ENCODE measurements at regions not wholly inside any gene's neighbourhood (a gene's known extent, or its start where the extent isn't known, plus 50 kb on each side); places are given as distances from the start of the nearest gene placed in this dataset.
A peak's percentile ranks its signal among the peaks of the same experiment; 100 is the strongest.

GRCh38 chr12:58547217-58547616, 373.1 kb downstream of the LRIG3 start:
- intact Hi-C loops (cut with DNase I; ENCODE audit: low total_unique reads): no loop called here
- TF ChIP-seq, protein P1, sequence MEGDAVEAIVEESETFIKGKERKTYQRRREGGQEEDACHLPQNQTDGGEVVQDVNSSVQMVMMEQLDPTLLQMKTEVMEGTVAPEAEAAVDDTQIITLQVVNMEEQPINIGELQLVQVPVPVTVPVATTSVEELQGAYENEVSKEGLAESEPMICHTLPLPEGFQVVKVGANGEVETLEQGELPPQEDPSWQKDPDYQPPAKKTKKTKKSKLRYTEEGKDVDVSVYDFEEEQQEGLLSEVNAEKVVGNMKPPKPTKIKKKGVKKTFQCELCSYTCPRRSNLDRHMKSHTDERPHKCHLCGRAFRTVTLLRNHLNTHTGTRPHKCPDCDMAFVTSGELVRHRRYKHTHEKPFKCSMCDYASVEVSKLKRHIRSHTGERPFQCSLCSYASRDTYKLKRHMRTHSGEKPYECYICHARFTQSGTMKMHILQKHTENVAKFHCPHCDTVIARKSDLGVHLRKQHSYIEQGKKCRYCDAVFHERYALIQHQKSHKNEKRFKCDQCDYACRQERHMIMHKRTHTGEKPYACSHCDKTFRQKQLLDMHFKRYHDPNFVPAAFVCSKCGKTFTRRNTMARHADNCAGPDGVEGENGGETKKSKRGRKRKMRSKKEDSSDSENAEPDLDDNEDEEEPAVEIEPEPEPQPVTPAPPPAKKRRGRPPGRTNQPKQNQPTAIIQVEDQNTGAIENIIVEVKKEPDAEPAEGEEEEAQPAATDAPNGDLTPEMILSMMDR (IDR thresholded peaks at IDR 0.05): no peak
- DNase-seq: no peak
- H3K9me3 ChIP-seq: no peaks in the 10 kb centered on the region
- H3K4me1 ChIP-seq: no peaks in the 10 kb centered on the region
- no peak overlapping the region for H3K27ac ChIP-seq
- no peaks in the 10 kb centered on the region for H3K27me3 ChIP-seq
- no peak overlapping the region for H3K4me3 ChIP-seq
- no peaks in the 10 kb centered on the region for H3K36me3 ChIP-seq

GRCh38 chr12:58548801-58549200, 371.5 kb downstream of the LRIG3 start:
- H3K4me3 ChIP-seq: no peak overlapping the region
- no peak for DNase-seq
- TF ChIP-seq, protein P1 (IDR thresholded peaks at IDR 0.05): no peak
- no peaks in the 10 kb centered on the region for H3K36me3 ChIP-seq
- no peaks in the 10 kb centered on the region for H3K9me3 ChIP-seq
- no peak overlapping the region for H3K27ac ChIP-seq
- peaks cover 0 to under 1% (median 0%) of the 10 kb centered on the region in 4 donors for H3K4me1 ChIP-seq
- intact Hi-C loops (cut with DNase I; ENCODE audit: low total_unique reads): no loop called here
- no peaks in the 10 kb centered on the region for H3K27me3 ChIP-seq

- TF ChIP-seq, protein P1 (IDR thresholded peaks at IDR 0.05): no peak
- H3K27ac ChIP-seq: peak overlapping the region; percentile 43 to 49
Measured at GRCh38 chr12:58554522-58555157, 365.7 kb downstream of the LRIG3 start.

DNA sequence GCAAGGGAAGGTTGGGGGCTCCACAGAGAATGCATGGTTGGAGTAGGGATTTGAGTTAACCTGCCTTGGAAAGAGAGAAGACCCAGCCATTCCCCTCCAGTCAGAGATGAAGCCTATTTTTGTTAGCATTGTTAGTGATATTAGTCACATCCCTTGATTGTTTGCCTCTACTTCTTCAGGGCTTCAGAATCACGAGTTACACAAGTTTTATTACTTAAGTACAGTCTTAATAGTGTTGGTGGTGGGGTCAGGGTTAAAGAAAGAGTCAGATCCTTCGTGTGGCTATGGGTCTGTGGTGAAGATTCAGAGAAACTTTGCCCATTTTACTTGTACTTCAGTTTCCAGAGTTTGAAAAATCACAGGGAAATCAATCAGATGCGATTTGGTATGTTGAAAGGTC, 363.1 kb downstream of the LRIG3 start:
- no peaks in the 10 kb centered on the region for H3K27me3 ChIP-seq
- no peak overlapping the region for H3K4me3 ChIP-seq
- no peak for DNase-seq
- TF ChIP-seq, protein P1 (IDR thresholded peaks at IDR 0.05): no peak
- H3K36me3 ChIP-seq: no peaks in the 10 kb centered on the region
- H3K27ac ChIP-seq: peak overlapping the region; percentile 6 to 41
- no peaks in the 10 kb centered on the region for H3K9me3 ChIP-seq
- H3K4me1 ChIP-seq: peaks cover 0 to 35% (median 9%) of the 10 kb centered on the region in 4 donors
- intact Hi-C loops (cut with DNase I; ENCODE audit: low total_unique reads): no loop called here

More at GRCh38 chr12:58554522-58555157, 365.7 kb downstream of the LRIG3 start:
- Histone ChIP-seq H3K4me1 (peaks cover 0 to 35% (median 9%) of the 10 kb centered on the region in 4 donors), H3K27me3 (no peaks in the 10 kb centered on the region), H3K36me3 (no peaks in the 10 kb centered on the region), H3K4me3 (no peak overlapping the region), H3K9me3 (no peaks in the 10 kb centered on the region)
- intact Hi-C loops (cut with DNase I; ENCODE audit: low total_unique reads): no loop called here
- no peak for DNase-seq

- intact Hi-C loops (cut with DNase I; ENCODE audit: low total_unique reads): no loop called here
- H3K27me3 ChIP-seq: no peaks in the 10 kb centered on the region
- TF ChIP-seq, protein P1 (IDR thresholded peaks at IDR 0.05): no peak
- H3K4me3 ChIP-seq: no peak overlapping the region
- H3K9me3 ChIP-seq: no peaks in the 10 kb centered on the region
- H3K4me1 ChIP-seq: peaks cover 0 to 35% (median 9%) of the 10 kb centered on the region in 4 donors
- peak overlapping the region; percentile 6 to 41 for H3K27ac ChIP-seq
- no peaks in the 10 kb centered on the region for H3K36me3 ChIP-seq
- DNase-seq: no peak
Measured at GRCh38 chr12:58557661-58558060, 362.6 kb downstream of the LRIG3 start.
